CD14-positive monocyte (primary cell): ENCODE measurements at regions not wholly inside any gene's neighbourhood (a gene's known extent, or its start where the extent isn't known, plus 50 kb on each side); places are given as distances from the start of the nearest gene placed in this dataset.

Source experiments
- DNase-seq, 3 donors: peaks; one replicate each; pipeline ENCODE4 v3.0.0-alpha.2; 2011 to 2022
- H2AFZ ChIP-seq: 2 replicates; pipeline ENCODE4 v1.6.0; 2012; ENCODE audit warnings: mild to moderate bottlenecking, low read depth, low read length, inconsistent platforms; ENCODE audit not compliant: insufficient read depth, poor library complexity, severe bottlenecking
- H3K27ac ChIP-seq, 2 donors: 1 replicate in 1 of 2; 2 replicates in 1 of 2; pipeline ENCODE4 v1.5.1; 2012 to 2013; ENCODE audit warnings: low read length in 2 of 2, control low read depth in 1 of 2, inconsistent platforms in 1 of 2, low read depth in 1 of 2, mild to moderate bottlenecking in 1 of 2
- H3K27me3 ChIP-seq, 2 donors: one replicate each; pipeline versions ENCODE4 v1.6.0 to v1.6.1; 2011 to 2013; ENCODE audit warnings: low read length in 2 of 2; ENCODE audit not compliant: control insufficient read depth in 2 of 2, insufficient read depth in 2 of 2
- H3K36me3 ChIP-seq, 2 donors: replicated peaks in 1 of 2; 1 replicate in 1 of 2; 2 replicates in 1 of 2; pipeline versions ENCODE4 v1.5.1 to v1.6.1; 2012 to 2013; ENCODE audit warnings: low read length in 2 of 2, control low read depth in 1 of 2, inconsistent platforms in 1 of 2, mild to moderate bottlenecking in 1 of 2; ENCODE audit not compliant: insufficient read depth in 2 of 2, control insufficient read depth in 1 of 2
- H3K4me1 ChIP-seq, 2 donors: 1 replicate in 1 of 2; 2 replicates in 1 of 2; pipeline versions ENCODE4 v1.5.1 to v1.6.1; 2012 to 2013; ENCODE audit warnings: low read length in 2 of 2, control low read depth in 1 of 2, inconsistent platforms in 1 of 2, mild to moderate bottlenecking in 1 of 2, moderate library complexity in 1 of 2; ENCODE audit not compliant: insufficient read depth in 2 of 2, control insufficient read depth in 1 of 2
- H3K4me2 ChIP-seq: replicated peaks from 2 replicates; pipeline ENCODE3; 2012; ENCODE audit warnings: low read length, moderate library complexity, mild to moderate bottlenecking; ENCODE audit not compliant: poor library complexity, severe bottlenecking; ENCODE audit errors: extremely low read depth
- H3K4me3 ChIP-seq, 3 experiments: fragments of 200-600 bp in 1 of 3; sonication (generic) in 1 of 3; replicated peaks in 1 of 3; 1 replicate in 2 of 3; 2 replicates in 1 of 3; pipeline ENCODE4 v1.5.1; 2011 to 2013; ENCODE audit warnings: low read length in 3 of 3, mild to moderate bottlenecking in 3 of 3, control low read depth in 2 of 3, low read depth in 2 of 3, inconsistent platforms in 1 of 3, moderate library complexity in 1 of 3
- H3K79me2 ChIP-seq: 2 replicates; pipeline ENCODE4 v1.6.0; 2012; ENCODE audit warnings: mild to moderate bottlenecking, control low read depth, inconsistent platforms, low read length, moderate library complexity; ENCODE audit not compliant: insufficient read depth
- H3K9ac ChIP-seq: 2 replicates; pipeline ENCODE4 v1.6.0; 2017; ENCODE audit warnings: low read length, mild to moderate bottlenecking; ENCODE audit not compliant: insufficient read depth, poor library complexity, severe bottlenecking
- H3K9me3 ChIP-seq, 2 donors: replicated peaks in 1 of 2; 1 replicate in 1 of 2; 2 replicates in 1 of 2; pipeline versions ENCODE4 v1.5.1 to v1.6.1; 2012 to 2013; ENCODE audit warnings: low read length in 2 of 2, control low read depth in 1 of 2; ENCODE audit not compliant: control insufficient read depth in 1 of 2, insufficient read depth in 1 of 2
- H4K20me1 ChIP-seq: 2 replicates; pipeline ENCODE4 v1.6.0; 2012; ENCODE audit warnings: mild to moderate bottlenecking, low read length, control low read depth, moderate library complexity; ENCODE audit not compliant: insufficient read depth
- H3K27ac Mint-ChIP-seq, 7 donors: one replicate each; pipeline ENCODE4 v1.8.0; 2020; ENCODE audit warnings: mild to moderate bottlenecking in 7 of 7, mixed read lengths in 7 of 7, moderate library complexity in 6 of 7, inconsistent platforms in 2 of 7
- H3K27me3 Mint-ChIP-seq, 3 donors: one replicate each; pipeline ENCODE4 v1.8.0; 2021 to 2022; ENCODE audit warnings: low read depth in 3 of 3, mild to moderate bottlenecking in 3 of 3, mixed read lengths in 3 of 3, moderate library complexity in 3 of 3, inconsistent platforms in 1 of 3
- H3K36me3 Mint-ChIP-seq, 2 donors: one replicate each; pipeline ENCODE4 v1.8.0; 2020; ENCODE audit warnings: mixed read lengths in 2 of 2, inconsistent platforms in 1 of 2, mild to moderate bottlenecking in 1 of 2
- H3K4me1 Mint-ChIP-seq: one replicate; pipeline ENCODE4 v1.8.0; 2020; ENCODE audit warnings: mild to moderate bottlenecking, mixed read lengths
- H3K4me3 Mint-ChIP-seq, 2 donors: one replicate each; pipeline ENCODE4 v1.8.0; 2020; ENCODE audit warnings: mild to moderate bottlenecking in 2 of 2, mixed read lengths in 2 of 2, moderate library complexity in 1 of 2
- H3K9me3 Mint-ChIP-seq, 7 donors: one replicate each; pipeline ENCODE4 v1.8.0; 2020 to 2022; ENCODE audit warnings: mixed read lengths in 7 of 7, mild to moderate bottlenecking in 6 of 7, moderate library complexity in 6 of 7, inconsistent platforms in 2 of 7
- CTCF ChIP-seq: fragments of 200-600 bp; IDR thresholded peaks from one replicate; pipeline ENCODE4 v1.8.0; 2022; ENCODE audit warnings: antibody characterized with exemption, mild to moderate bottlenecking
- WGBS: methylation state at CpG from one replicate; pipeline ENCODE4 v1.1.5; 2013; ENCODE audit warnings: missing lambda C conversion rate; ENCODE audit not compliant: insufficient coverage; 5-methylcytosine and 5-hydroxymethylcytosine counted together
- intact Hi-C, 2 donors: fragments of 100-400 bp; cut with micrococcal nuclease; formaldehyde crosslinking; loops; one replicate each; pipeline versions ENCODE4 v1.15.0 to v1.15.1; 2023

GRCh38 chr16:8109510-8110369 lies 480.6 kb downstream of the TMEM114 start:
- no peak overlapping the region for H2AFZ ChIP-seq
- no peak overlapping the region for H3K9ac ChIP-seq
- no peak for TF ChIP-seq CTCF
- H3K4me1 Mint-ChIP-seq = peaks cover 2% of the 10 kb centered on the region
- H4K20me1 ChIP-seq = no peaks in the 10 kb centered on the region
- H3K4me3 ChIP-seq = no peak overlapping the region
- intact Hi-C loops = no loop called here
- H3K27ac ChIP-seq = no peak overlapping the region
- no peak for DNase-seq
- H3K4me3 Mint-ChIP-seq = no peak overlapping the region
- H3K36me3 ChIP-seq = no peaks in the 10 kb centered on the region
- no peak overlapping the region for H3K27ac Mint-ChIP-seq
- H3K9me3 Mint-ChIP-seq = peaks cover 9 to 26% (median 14%) of the 10 kb centered on the region in 7 donors
- H3K4me2 ChIP-seq = no peak overlapping the region
- 98% methylated on average over 9 of the region's 18 CpGs for WGBS
- no peaks in the 10 kb centered on the region for H3K27me3 ChIP-seq
- H3K27me3 Mint-ChIP-seq = no peaks in the 10 kb centered on the region
- peaks cover 8 to 11% of the 10 kb centered on the region in 2 donors for H3K9me3 ChIP-seq
- no peaks in the 10 kb centered on the region for H3K79me2 ChIP-seq
- no peaks in the 10 kb centered on the region for H3K36me3 Mint-ChIP-seq
- H3K4me1 ChIP-seq = no peaks in the 10 kb centered on the region

GRCh38 chr16:8108991-8109509 lies 481.3 kb downstream of the TMEM114 start:
- TF ChIP-seq CTCF = no peak
- Histone ChIP-seq H2AFZ (no peak overlapping the region), H3K27ac (no peak overlapping the region)

More at GRCh38 chr16:8108991-8109509, 481.3 kb downstream of the TMEM114 start:
- no peaks in the 10 kb centered on the region for H3K79me2 ChIP-seq
- H3K27me3 Mint-ChIP-seq = no peaks in the 10 kb centered on the region
- 99% methylated on average over 13 of the region's 15 CpGs for WGBS
- H3K9ac ChIP-seq = no peak overlapping the region
- H3K4me1 ChIP-seq = no peaks in the 10 kb centered on the region
- no peak overlapping the region for H3K4me2 ChIP-seq
- no peak for DNase-seq
- no peaks in the 10 kb centered on the region for H4K20me1 ChIP-seq
- H3K36me3 Mint-ChIP-seq = no peaks in the 10 kb centered on the region
- no peaks in the 10 kb centered on the region for H3K27me3 ChIP-seq
- no peak overlapping the region for H3K4me3 ChIP-seq
- H3K4me3 Mint-ChIP-seq = no peak overlapping the region
- no peaks in the 10 kb centered on the region for H3K36me3 ChIP-seq
- peaks cover 2% of the 10 kb centered on the region for H3K4me1 Mint-ChIP-seq
- intact Hi-C loops = no loop called here
- peaks cover 5 to 24% (median 11%) of the 10 kb centered on the region in 7 donors for H3K9me3 Mint-ChIP-seq
- peaks cover 7 to 8% of the 10 kb centered on the region in 2 donors for H3K9me3 ChIP-seq
- no peak overlapping the region for H3K27ac Mint-ChIP-seq
